ENCODE measurements at regions not wholly inside any gene's neighbourhood (a gene's known extent, or its start where the extent isn't known, plus 50 kb on each side); places are given as distances from the start of the nearest gene placed in this dataset.

- Histone ChIP-seq H3K27me3 (replicated peaks in 1 of 4; ENCODE audit: control insufficient read depth in 3 of 4, extremely low read depth in 1 of 4, insufficient read depth in 3 of 4, low read length in 3 of 4) (no peaks in the 10 kb centered on the region), H3K23me2 (ENCODE audit: low read depth, low read length) (no peaks in the 10 kb centered on the region), H2BK15ac (ENCODE audit: low read length) (no peak overlapping the region), H2BK20ac (ENCODE audit: low read length) (no peak overlapping the region), H4K5ac (ENCODE audit: insufficient read length, low read depth, low read length) (no peak overlapping the region), H2BK120ac (replicated peaks; ENCODE audit: low read depth, low read length) (no peak overlapping the region), H3K9ac (replicated peaks in 1 of 4; ENCODE audit: extremely low read depth in 1 of 4, low read depth in 3 of 4, low read length in 3 of 4) (no peak overlapping the region), H3K23ac (ENCODE audit: insufficient read length) (no peak overlapping the region), H2AK5ac (ENCODE audit: low read depth, low read length) (no peak overlapping the region), H3K4me2 (ENCODE audit: insufficient read depth in 1 of 2, low read depth in 2 of 2, low read length in 2 of 2) (no peak overlapping the region), H3K36me3 (ENCODE audit: control insufficient read depth in 2 of 4, insufficient read depth in 4 of 4, low read length in 3 of 4) (no peaks in the 10 kb centered on the region), H4K20me1 (replicated peaks in 1 of 2; ENCODE audit: control insufficient read depth in 1 of 2, insufficient read depth in 2 of 2, low read length in 2 of 2) (no peaks in the 10 kb centered on the region), H4K91ac (replicated peaks; ENCODE audit: insufficient read length, low read length) (no peak overlapping the region), H3K27ac (ENCODE audit: low read depth, low read length) (no peak overlapping the region), H3K18ac (ENCODE audit: extremely low read depth, low read length) (no peak overlapping the region), H2AFZ (ENCODE audit: low read length) (no peak overlapping the region), H2BK5ac (ENCODE audit: low read depth, low read length) (no peak overlapping the region), H3K14ac (ENCODE audit: insufficient read length) (no peak overlapping the region), H4K8ac (ENCODE audit: extremely low read depth, insufficient read depth, low read length) (no peak overlapping the region), H3K4ac (replicated peaks; ENCODE audit: insufficient read length, low read depth, low read length) (no peak overlapping the region), H3K79me1 (ENCODE audit: low read depth, low read length) (no peaks in the 10 kb centered on the region), H2BK12ac (ENCODE audit: low read depth, low read length) (no peak overlapping the region), H3K4me1 (replicated peaks in 1 of 4; ENCODE audit: control insufficient read depth in 3 of 4, insufficient read depth in 4 of 4, low read length in 3 of 4) (no peaks in the 10 kb centered on the region; a peak in 1 of 7 replicates), H3K56ac (replicated peaks; ENCODE audit: insufficient read length, low read depth, low read length) (no peak overlapping the region), H3K9me3 (ENCODE audit: insufficient read depth in 2 of 2, low read depth in 1 of 2, low read length in 1 of 2) (no peaks in the 10 kb centered on the region), H3K4me3 (ENCODE audit: extremely low read depth in 1 of 4, insufficient read depth in 2 of 4, low read depth in 3 of 4, low read length in 4 of 4) (no peak overlapping the region), H3K79me2 (ENCODE audit: control insufficient read depth in 1 of 2, insufficient read depth in 2 of 2, low read length in 2 of 2) (no peaks in the 10 kb centered on the region)
- WGBS, 2 experiments (ENCODE audit: extremely low coverage in 1 of 2, insufficient coverage in 1 of 2, insufficient read length in 1 of 2, insufficient replicate concordance in 2 of 2, low coverage in 1 of 2, low lambda C conversion rate in 2 of 2, missing lambda C conversion rate in 1 of 2): 97% methylated on average over 3 of the region's 3 CpGs; no CpG with 5 or more reads in 1 of the 2 experiments
- ChIA-PET CTCF (ENCODE audit: partially characterized antibody) (interaction anchor here (0.7 to 3.9 kb wide), 22 partner anchors 9 to 1541 kb away, joined by 3 to 36 read pairs (median 4); partner anchors contain the start of gene ZNF385D), POLR2A (ENCODE audit: partially characterized antibody) (no interaction called here)
- DNase-seq (ENCODE audit: low read depth in 1 of 2, low spot score in 2 of 2) (no peak), FAIRE-seq (no peak)
- TF ChIP-seq NRF1 (IDR thresholded peaks at IDR 0.05; ENCODE audit: low read depth, low read length) (no peak), CBX8 (IDR thresholded peaks at IDR 0.05; ENCODE audit: borderline replicate concordance, low read depth, low read length) (no peak), EZH2 (IDR thresholded peaks at IDR 0.05; ENCODE audit: low read depth, low read length, severe bottlenecking) (no peak), SP2 (IDR thresholded peaks at IDR 0.05; ENCODE audit: low read length) (no peak), RNF2 (IDR thresholded peaks at IDR 0.05; ENCODE audit: borderline replicate concordance, low read depth, low read length, missing control alignments, poor library complexity, severe bottlenecking) (no peak), BRCA1 (IDR thresholded peaks at IDR 0.05; ENCODE audit: low read depth, low read length) (no peak), KDM4A (IDR thresholded peaks at IDR 0.05; ENCODE audit: low read depth, low read length, severe bottlenecking) (no peak), TBP (IDR thresholded peaks at IDR 0.05; ENCODE audit: low read depth, low read length) (no peak), SUZ12 (IDR thresholded peaks at IDR 0.05; ENCODE audit: low read length) (no peak), RBBP5 (IDR thresholded peaks at IDR 0.05; ENCODE audit: borderline replicate concordance, low read depth, low read length) (no peak), KDM1A (IDR thresholded peaks at IDR 0.05; ENCODE audit: borderline replicate concordance, low read length) (no peak), POLR2A (IDR thresholded peaks at IDR 0.05; ENCODE audit: control extremely low read depth in 1 of 2, low read depth in 2 of 2, low read length in 2 of 2) (no peak), GTF2F1 (IDR thresholded peaks at IDR 0.05; ENCODE audit: borderline replicate concordance, low read depth, low read length) (no peak), ZNF274 (IDR thresholded peaks at IDR 0.05; ENCODE audit: borderline replicate concordance, extremely low read depth, low read length) (no peak), CEBPB (IDR thresholded peaks at IDR 0.05; ENCODE audit: low read depth, low read length) (no peak), SIX5 (IDR thresholded peaks at IDR 0.05; ENCODE audit: low read depth, low read length) (no peak)
Measured at GRCh38 chr3:21893242-21893641, 142.2 kb upstream of the ZNF385D start.

Measured in H1 (cell line).